ENCODE measurements at regions not wholly inside any gene's neighbourhood (a gene's known extent, or its start where the extent isn't known, plus 50 kb on each side); places are given as distances from the start of the nearest gene placed in this dataset.

DNA sequence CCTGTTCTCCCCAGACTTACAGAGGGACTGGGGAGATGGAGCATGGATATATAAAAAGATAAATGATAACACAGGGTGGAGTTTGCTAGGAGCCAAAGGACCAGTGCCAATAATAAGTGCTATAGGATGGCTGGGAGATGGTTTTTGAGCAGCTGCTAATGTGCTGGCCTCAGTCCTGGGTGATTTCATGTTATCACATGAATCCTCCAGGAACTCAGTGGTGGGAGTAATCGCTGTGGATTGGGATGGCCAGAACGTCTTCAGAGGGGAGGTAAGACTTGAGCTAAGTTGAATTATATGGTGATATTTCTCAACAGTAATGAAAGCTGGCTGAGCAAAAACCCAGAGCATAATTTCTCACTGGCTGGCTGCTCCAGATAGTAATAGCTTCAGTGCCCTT, 441.4 kb downstream of the SLC4A3 start:
- TF ChIP-seq ZFX (IDR thresholded peaks at IDR 0.05; ENCODE audit: borderline replicate concordance) = no peak
- H3K27ac ChIP-seq = no peak overlapping the region

DNA sequence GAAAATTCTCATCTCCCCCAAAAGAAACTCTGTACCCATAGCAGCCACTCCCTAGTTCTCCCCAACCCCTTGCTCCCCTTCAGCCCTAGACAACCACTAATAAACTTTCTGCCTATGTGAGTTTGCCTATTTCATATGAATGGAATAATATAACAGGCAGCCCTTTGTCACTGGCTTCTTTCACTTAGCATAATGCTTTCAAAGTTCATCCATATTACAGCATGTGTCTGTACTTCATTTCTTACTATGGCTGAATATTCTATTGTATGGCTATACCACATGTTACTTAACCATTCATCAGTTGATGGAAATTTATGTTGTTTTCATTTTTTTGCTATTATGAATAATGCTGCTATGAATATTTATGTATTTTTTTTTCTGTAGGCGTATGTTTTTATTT, 442.9 kb downstream of the SLC4A3 start:
- TF ChIP-seq ZFX (IDR thresholded peaks at IDR 0.05; ENCODE audit: borderline replicate concordance) = no peak
- TF ChIP-seq, protein P1, sequence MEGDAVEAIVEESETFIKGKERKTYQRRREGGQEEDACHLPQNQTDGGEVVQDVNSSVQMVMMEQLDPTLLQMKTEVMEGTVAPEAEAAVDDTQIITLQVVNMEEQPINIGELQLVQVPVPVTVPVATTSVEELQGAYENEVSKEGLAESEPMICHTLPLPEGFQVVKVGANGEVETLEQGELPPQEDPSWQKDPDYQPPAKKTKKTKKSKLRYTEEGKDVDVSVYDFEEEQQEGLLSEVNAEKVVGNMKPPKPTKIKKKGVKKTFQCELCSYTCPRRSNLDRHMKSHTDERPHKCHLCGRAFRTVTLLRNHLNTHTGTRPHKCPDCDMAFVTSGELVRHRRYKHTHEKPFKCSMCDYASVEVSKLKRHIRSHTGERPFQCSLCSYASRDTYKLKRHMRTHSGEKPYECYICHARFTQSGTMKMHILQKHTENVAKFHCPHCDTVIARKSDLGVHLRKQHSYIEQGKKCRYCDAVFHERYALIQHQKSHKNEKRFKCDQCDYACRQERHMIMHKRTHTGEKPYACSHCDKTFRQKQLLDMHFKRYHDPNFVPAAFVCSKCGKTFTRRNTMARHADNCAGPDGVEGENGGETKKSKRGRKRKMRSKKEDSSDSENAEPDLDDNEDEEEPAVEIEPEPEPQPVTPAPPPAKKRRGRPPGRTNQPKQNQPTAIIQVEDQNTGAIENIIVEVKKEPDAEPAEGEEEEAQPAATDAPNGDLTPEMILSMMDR (IDR thresholded peaks at IDR 0.05) = no peak
- no peak overlapping the region for H3K27ac ChIP-seq

DNA sequence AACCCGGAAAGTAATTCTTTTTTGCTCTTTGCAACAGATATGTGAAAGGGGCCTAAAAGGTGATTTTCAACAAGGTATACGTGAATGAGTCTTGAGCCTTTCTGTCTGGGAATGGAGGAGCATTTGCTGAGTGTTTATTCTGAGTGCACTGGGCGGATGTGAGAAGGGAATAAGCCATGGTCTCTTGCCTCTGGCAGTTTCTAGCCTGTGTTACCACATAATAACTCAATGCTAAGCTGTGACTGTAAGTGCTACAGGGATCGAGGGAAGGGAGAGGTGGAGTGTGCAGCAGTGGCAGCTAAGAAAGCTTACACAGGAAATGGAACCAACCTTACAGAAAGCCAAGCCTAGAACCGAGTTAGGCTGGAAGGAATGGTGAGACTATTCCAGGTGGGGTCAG, 444.3 kb downstream of the SLC4A3 start:
- no peak overlapping the region for H3K27ac ChIP-seq
- no peak for TF ChIP-seq ZFX (IDR thresholded peaks at IDR 0.05; ENCODE audit: borderline replicate concordance)
- TF ChIP-seq, protein P1 (IDR thresholded peaks at IDR 0.05) = no peak

DNA sequence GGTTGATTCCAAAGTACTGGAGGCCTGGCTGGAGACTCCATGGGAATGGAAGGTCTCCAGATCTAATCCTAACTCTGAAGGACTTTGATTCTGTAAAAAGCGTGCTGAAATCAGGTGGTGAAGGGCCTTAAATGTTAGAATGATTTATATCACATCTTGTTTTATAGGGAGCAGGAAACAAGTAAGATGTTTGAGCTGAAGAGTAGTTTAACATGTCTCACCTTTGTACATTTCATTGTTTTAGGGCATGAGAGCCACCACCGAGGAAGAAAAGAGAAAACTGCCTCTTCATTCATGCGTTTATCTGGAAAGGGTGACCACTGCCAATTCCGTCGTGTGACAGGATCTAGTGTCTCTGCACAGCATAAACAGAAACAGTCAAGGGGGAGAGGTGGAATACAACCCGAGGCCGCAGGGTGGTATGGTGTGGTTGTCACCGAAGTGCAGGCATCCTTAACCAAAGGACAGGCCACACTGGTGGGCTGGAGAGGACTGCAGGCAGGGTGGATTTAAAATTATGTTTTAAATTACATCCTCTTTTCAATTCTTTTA, 445.3 kb downstream of the SLC4A3 start:
- no peak overlapping the region for H3K27ac ChIP-seq
- TF ChIP-seq ZFX (IDR thresholded peaks at IDR 0.05; ENCODE audit: borderline replicate concordance) = no peak
- TF ChIP-seq, protein P1 (IDR thresholded peaks at IDR 0.05) = no peak

DNA sequence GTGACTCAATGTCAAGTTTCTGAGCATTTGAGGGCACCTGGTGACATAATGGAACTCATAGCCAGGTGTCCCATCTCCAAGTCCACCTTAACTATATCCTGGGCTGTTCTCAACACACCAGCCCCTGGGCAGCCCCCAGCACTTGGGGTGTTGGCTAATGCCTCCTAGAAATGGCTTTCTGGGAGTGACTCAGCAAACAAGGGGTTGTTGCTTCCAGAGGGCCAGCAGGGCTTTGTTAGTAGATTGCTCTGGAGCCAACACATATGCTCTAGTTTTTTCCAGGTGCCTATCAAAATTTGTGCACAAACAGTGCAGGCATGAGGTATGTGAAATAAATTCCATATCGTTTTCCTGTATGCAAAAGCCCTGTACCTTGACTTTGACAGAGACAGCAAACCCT, 448.4 kb downstream of the SLC4A3 start:
- TF ChIP-seq ZFX (IDR thresholded peaks at IDR 0.05; ENCODE audit: borderline replicate concordance) = no peak
- TF ChIP-seq, protein P1 (IDR thresholded peaks at IDR 0.05) = no peak
- H3K27ac ChIP-seq = no peak overlapping the region

DNA sequence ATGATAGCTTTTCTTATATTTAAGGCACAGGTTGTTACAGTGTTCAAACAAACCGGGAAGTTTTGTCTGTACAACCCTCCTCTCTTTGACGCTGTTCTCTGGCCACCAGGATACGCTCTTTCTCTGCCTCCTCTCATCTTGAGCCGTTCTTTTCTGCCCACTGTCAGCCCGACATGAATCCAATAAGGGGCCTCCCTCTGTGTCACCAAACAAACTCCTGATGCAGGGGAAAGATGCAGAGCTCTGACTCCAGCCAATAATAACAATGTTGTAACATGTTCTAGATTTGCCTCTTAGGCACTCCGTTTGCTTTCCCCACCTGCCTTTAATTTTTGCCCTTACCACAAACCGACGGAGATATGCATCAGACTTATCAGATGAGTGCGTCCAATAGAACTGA, 449.3 kb downstream of the SLC4A3 start:
- no peak overlapping the region for H3K27ac ChIP-seq
- TF ChIP-seq, protein P1 (IDR thresholded peaks at IDR 0.05) = no peak
- TF ChIP-seq ZFX (IDR thresholded peaks at IDR 0.05; ENCODE audit: borderline replicate concordance) = no peak

DNA sequence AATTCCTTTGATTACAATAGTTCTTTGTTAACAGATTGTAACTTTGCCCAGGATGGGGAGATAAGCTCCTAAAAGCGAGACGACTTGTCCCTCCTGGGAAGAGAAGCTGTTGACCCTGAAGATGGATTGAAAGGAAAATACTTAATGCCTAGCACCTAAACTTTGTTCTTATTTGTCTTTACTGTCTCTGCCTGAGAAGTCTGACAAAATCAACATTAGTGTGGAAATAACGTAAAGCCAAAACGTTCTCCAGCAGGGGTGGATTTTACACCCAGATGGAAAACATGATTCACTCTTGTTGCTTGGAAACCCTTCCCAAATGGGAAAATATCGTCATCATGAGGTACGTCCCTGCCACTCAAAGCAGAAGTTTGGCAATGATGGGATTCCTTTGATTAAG, 450.1 kb downstream of the SLC4A3 start:
- no peak overlapping the region for H3K27ac ChIP-seq
- TF ChIP-seq ZFX (IDR thresholded peaks at IDR 0.05; ENCODE audit: borderline replicate concordance) = no peak
- TF ChIP-seq, protein P1 (IDR thresholded peaks at IDR 0.05) = no peak

DNA sequence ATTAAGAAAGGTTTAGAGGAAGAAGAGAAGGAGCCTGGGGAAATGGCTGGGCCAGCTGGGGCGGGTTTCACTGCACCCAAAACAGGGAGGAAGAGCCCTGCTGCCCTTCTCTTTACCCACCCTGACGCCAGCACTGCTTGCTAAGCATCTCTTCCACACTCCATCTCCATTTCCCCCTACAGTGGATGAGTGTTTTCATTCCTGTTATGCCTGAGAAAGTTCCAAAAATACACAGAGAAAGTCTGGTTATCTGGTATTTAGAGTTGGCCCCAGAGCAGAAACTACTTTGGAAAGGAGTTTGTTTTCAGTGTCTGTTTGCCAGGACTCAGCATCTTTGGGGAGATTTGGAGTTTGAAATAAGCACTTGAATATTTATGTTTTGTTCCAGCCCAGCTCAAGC, 451.0 kb downstream of the SLC4A3 start:
- TF ChIP-seq, protein P1 (IDR thresholded peaks at IDR 0.05) = no peak
- no peak for TF ChIP-seq ZFX (IDR thresholded peaks at IDR 0.05; ENCODE audit: borderline replicate concordance)
- H3K27ac ChIP-seq = no peak overlapping the region

All from 22Rv1 (cell line).